ENCODE measurements at regions not wholly inside any gene's neighbourhood (a gene's known extent, or its start where the extent isn't known, plus 50 kb on each side); places are given as distances from the start of the nearest gene placed in this dataset.

DNA sequence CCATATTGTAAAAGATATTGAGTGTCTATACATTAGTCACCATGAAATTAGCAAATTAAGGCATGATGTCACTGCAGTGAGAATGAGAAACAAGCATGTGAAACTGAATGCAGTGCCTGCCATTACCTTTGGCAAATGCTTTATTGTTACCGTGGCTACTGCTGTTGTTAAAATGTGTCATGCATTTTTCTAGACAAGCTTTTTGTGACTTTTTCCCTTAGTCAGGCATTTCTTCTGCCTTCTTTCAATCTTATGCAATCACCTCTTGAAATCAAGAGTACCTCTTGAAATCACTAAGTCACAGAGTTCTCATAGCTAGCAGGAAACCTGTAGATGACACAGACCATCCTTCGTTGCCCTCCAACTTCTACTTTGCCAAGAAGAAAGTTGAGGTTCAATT lies 461.7 kb upstream of the TENM4 start:
- H3K27ac ChIP-seq (ENCODE audit: low read depth, low read length) = no peak overlapping the region
- H3K9me3 ChIP-seq (ENCODE audit: control insufficient read depth in 5 of 5, low read length in 5 of 5) = no peaks in the 10 kb centered on the region
- no peak overlapping the region for H3K4me3 ChIP-seq (ENCODE audit: low read depth in 1 of 5, low read length in 5 of 5)
- no peaks in the 10 kb centered on the region for H3K4me1 ChIP-seq (ENCODE audit: control insufficient read depth in 5 of 5, insufficient read depth in 5 of 5, low read length in 5 of 5)
- no peaks in the 10 kb centered on the region for H3K27me3 ChIP-seq (ENCODE audit: control insufficient read depth in 5 of 5, insufficient read depth in 4 of 5, low read length in 5 of 5)
- H3K9ac ChIP-seq (ENCODE audit: low read length in 5 of 5) = no peak overlapping the region
- H3K36me3 ChIP-seq (ENCODE audit: control insufficient read depth in 5 of 5, insufficient read depth in 5 of 5, low read length in 5 of 5) = no peaks in the 10 kb centered on the region

DNA sequence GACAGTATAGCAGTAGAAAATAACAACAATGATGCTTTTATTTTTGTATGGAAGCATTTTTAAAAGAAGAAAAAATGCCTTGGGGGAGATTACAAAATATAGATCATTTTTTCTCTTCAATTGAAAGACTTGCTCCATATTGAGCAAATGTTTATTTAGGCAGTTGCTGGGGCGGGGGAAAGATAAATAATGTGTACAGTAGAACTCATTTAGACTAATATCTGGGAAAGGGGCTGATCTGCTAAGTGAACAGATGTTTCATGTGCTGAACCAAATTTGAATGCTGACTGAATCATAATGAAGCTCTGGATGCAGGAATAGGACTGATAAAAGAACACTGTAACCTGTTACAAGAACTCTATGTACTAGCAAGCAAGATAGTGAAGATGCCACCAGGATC lies 457.1 kb upstream of the TENM4 start:
- H3K9me3 ChIP-seq (ENCODE audit: control insufficient read depth in 5 of 5, low read length in 5 of 5) = no peaks in the 10 kb centered on the region
- H3K27ac ChIP-seq (ENCODE audit: low read depth, low read length) = no peak overlapping the region
- no peak overlapping the region for H3K9ac ChIP-seq (ENCODE audit: low read length in 5 of 5)
- H3K27me3 ChIP-seq (ENCODE audit: control insufficient read depth in 5 of 5, insufficient read depth in 4 of 5, low read length in 5 of 5) = no peaks in the 10 kb centered on the region
- no peaks in the 10 kb centered on the region for H3K36me3 ChIP-seq (ENCODE audit: control insufficient read depth in 5 of 5, insufficient read depth in 5 of 5, low read length in 5 of 5)
- H3K4me3 ChIP-seq (ENCODE audit: low read depth in 1 of 5, low read length in 5 of 5) = no peak overlapping the region
- no peaks in the 10 kb centered on the region for H3K4me1 ChIP-seq (ENCODE audit: control insufficient read depth in 5 of 5, insufficient read depth in 5 of 5, low read length in 5 of 5)

DNA sequence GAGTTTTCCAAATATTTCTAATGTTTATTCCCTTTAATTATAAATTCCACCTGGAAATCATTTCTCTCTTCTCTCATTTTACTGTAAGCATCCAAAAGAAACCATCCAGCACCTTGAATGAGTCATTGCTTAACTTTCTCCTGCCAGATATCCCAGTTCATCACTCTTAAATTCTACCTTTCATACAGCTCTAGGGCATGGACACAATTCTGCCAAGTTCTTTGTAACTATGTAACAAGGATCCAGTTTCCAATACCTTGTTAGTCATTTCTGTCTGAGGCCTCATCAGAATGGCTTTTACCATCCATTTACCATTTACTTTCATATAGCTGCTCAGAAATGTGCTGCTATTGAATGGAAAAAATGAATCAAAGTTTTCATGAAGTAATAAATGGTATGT lies 455.4 kb upstream of the TENM4 start:
- Histone ChIP-seq H3K9ac (ENCODE audit: low read length in 5 of 5) (no peak overlapping the region), H3K27me3 (ENCODE audit: control insufficient read depth in 5 of 5, insufficient read depth in 4 of 5, low read length in 5 of 5) (no peaks in the 10 kb centered on the region), H3K27ac (ENCODE audit: low read depth, low read length) (no peak overlapping the region), H3K36me3 (ENCODE audit: control insufficient read depth in 5 of 5, insufficient read depth in 5 of 5, low read length in 5 of 5) (no peaks in the 10 kb centered on the region), H3K4me1 (ENCODE audit: control insufficient read depth in 5 of 5, insufficient read depth in 5 of 5, low read length in 5 of 5) (no peaks in the 10 kb centered on the region), H3K9me3 (ENCODE audit: control insufficient read depth in 5 of 5, low read length in 5 of 5) (no peaks in the 10 kb centered on the region), H3K4me3 (ENCODE audit: low read depth in 1 of 5, low read length in 5 of 5) (no peak overlapping the region)

DNA sequence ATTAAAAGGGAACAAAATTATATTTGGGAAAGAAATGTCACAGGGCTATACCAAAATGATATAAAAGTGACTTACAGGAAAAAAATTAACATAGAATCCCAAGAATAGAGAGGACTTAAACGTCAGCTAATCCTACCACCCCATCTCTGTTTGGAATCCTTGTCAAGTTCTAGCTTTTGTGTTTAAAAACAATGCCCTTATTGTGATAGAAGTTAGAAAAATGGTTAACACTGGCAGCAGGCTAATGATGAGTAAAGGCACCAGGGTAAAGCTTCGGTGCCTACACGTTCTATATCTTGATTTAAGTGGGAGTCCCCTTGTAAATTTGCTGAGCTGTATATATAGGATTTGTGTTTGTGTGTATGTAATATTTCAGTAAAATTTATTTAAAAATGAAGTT lies 453.3 kb upstream of the TENM4 start:
- H3K9ac ChIP-seq (ENCODE audit: low read length in 5 of 5) = no peak overlapping the region
- no peaks in the 10 kb centered on the region for H3K36me3 ChIP-seq (ENCODE audit: control insufficient read depth in 5 of 5, insufficient read depth in 5 of 5, low read length in 5 of 5)
- H3K4me3 ChIP-seq (ENCODE audit: low read depth in 1 of 5, low read length in 5 of 5) = no peak overlapping the region
- no peaks in the 10 kb centered on the region for H3K9me3 ChIP-seq (ENCODE audit: control insufficient read depth in 5 of 5, low read length in 5 of 5)
- H3K27me3 ChIP-seq (ENCODE audit: control insufficient read depth in 5 of 5, insufficient read depth in 4 of 5, low read length in 5 of 5) = no peaks in the 10 kb centered on the region
- H3K27ac ChIP-seq (ENCODE audit: low read depth, low read length) = no peak overlapping the region
- H3K4me1 ChIP-seq (ENCODE audit: control insufficient read depth in 5 of 5, insufficient read depth in 5 of 5, low read length in 5 of 5) = no peaks in the 10 kb centered on the region

DNA sequence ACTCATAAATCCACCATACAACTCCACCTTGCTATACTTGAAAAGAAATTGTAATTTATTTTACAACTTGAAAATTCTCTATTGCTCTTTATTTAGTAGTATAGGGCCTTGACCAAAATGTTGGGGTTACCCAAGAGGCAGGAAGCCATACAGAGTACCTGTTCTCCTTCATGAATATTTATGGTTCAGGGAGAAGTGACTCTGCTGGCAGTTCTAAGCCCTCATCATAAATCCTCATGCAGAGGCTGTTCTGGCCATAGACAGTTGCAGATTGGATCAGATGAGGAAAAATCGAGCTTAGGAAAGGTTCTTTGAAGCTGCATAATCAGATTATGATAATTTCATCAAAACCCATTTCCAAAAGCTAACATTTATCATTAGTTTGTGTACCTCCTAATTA lies 449.4 kb upstream of the TENM4 start:
- H3K4me1 ChIP-seq (ENCODE audit: control insufficient read depth in 5 of 5, insufficient read depth in 5 of 5, low read length in 5 of 5) = no peaks in the 10 kb centered on the region
- no peak overlapping the region for H3K9ac ChIP-seq (ENCODE audit: low read length in 5 of 5)
- no peaks in the 10 kb centered on the region for H3K36me3 ChIP-seq (ENCODE audit: control insufficient read depth in 5 of 5, insufficient read depth in 5 of 5, low read length in 5 of 5)
- H3K4me3 ChIP-seq (ENCODE audit: low read depth in 1 of 5, low read length in 5 of 5) = no peak overlapping the region
- no peak overlapping the region for H3K27ac ChIP-seq (ENCODE audit: low read depth, low read length)
- no peaks in the 10 kb centered on the region for H3K27me3 ChIP-seq (ENCODE audit: control insufficient read depth in 5 of 5, insufficient read depth in 4 of 5, low read length in 5 of 5)
- H3K9me3 ChIP-seq (ENCODE audit: control insufficient read depth in 5 of 5, low read length in 5 of 5) = no peaks in the 10 kb centered on the region

DNA sequence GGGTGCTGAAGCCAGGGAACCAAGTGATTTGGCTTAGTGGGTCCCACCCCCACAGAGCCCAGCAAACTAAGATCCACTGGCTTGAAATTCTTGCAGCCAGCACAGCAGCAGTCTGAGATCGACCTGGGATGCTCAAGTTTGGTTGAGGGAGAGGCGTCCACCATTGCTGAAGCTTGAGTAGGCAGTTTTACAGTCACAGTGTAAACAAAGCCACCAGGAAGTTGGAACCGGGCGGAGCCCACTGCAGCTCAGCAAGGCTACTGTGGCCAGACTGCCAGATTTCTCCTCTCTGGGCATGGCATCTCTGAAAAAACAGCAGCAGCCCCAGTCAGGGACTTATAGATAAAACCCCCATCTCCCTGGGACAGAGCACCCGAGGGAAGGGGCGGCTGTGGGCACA lies 424.1 kb upstream of the TENM4 start:
- Histone ChIP-seq H3K4me1 (ENCODE audit: control insufficient read depth in 5 of 5, insufficient read depth in 5 of 5, low read length in 5 of 5) (no peaks in the 10 kb centered on the region), H3K4me3 (ENCODE audit: low read depth in 1 of 5, low read length in 5 of 5) (no peak overlapping the region), H3K9ac (ENCODE audit: low read length in 5 of 5) (no peak overlapping the region), H3K36me3 (ENCODE audit: control insufficient read depth in 5 of 5, insufficient read depth in 5 of 5, low read length in 5 of 5) (no peaks in the 10 kb centered on the region), H3K27me3 (ENCODE audit: control insufficient read depth in 5 of 5, insufficient read depth in 4 of 5, low read length in 5 of 5) (no peaks in the 10 kb centered on the region), H3K9me3 (ENCODE audit: control insufficient read depth in 5 of 5, low read length in 5 of 5) (peaks cover 0 to 4% (median 0%) of the 10 kb centered on the region in 5 donors), H3K27ac (ENCODE audit: low read depth, low read length) (no peak overlapping the region)

DNA sequence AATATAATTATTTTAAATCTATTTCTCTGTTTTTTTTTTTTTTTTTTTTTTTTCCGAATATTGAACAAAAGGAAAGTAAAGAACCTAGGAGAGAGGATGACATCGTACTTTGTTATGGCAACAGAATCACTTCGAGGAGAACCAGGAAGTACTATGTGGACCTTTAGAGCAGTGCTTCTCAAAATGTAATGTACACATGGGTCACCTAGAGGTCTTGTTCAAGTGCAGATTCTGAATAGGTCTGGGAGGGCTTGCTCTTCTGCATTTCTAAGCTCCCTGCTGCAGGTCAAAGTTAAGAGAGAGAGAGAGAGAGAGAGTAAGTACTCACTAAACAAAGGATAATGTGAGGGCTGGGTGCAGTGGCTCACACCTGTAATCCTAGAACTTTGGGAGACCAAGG lies 419.5 kb upstream of the TENM4 start:
- Histone ChIP-seq H3K9ac (ENCODE audit: low read length in 5 of 5) (no peak overlapping the region), H3K36me3 (ENCODE audit: control insufficient read depth in 5 of 5, insufficient read depth in 5 of 5, low read length in 5 of 5) (no peaks in the 10 kb centered on the region)

DNA sequence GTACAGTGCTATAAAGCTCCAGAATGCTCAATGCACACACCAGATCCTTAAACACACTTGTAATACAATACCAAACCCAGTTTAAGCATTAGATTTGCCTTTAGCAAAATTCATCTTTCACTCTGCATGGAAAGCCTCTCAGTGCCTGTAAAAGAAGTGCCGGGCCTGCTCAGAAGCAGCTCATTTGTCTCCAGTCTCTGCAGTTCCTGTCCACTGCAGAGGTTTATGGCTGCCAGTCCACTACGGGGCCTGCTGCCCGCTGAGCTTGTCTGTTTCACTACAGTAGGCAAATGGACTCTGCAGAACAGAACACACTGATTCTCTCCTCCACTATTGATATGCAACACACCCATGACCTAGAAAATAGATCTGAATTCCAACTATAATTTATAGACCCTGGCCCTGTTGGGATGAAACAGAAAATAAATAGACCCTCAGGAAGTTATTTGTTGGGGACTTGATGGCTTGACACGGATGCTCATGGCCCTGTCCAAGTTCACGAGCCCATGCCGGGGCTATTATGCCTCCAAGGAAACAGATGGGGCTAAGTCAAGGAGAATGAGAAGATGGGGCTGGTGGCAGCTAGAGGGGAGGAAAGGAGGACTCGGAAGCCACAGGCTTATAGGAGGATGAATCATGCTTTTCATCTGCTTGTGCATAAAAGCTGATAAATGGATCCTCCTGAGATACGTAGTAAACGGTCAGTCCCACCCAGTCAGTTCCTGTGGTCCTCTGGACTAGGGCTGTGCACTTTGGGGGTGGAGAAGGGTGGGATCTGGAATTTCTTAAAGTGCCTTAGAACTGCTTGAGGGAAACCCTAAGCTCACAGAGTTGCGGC lies 416.8 kb upstream of the TENM4 start:
- no peaks in the 10 kb centered on the region for H3K9me3 ChIP-seq (ENCODE audit: control insufficient read depth in 5 of 5, low read length in 5 of 5)
- H3K27ac ChIP-seq (ENCODE audit: low read depth, low read length) = no peak overlapping the region
- no peaks in the 10 kb centered on the region for H3K4me1 ChIP-seq (ENCODE audit: control insufficient read depth in 5 of 5, insufficient read depth in 5 of 5, low read length in 5 of 5)
- H3K27me3 ChIP-seq (ENCODE audit: control insufficient read depth in 5 of 5, insufficient read depth in 4 of 5, low read length in 5 of 5) = no peaks in the 10 kb centered on the region
- H3K36me3 ChIP-seq (ENCODE audit: control insufficient read depth in 5 of 5, insufficient read depth in 5 of 5, low read length in 5 of 5) = no peaks in the 10 kb centered on the region
- no peak overlapping the region for H3K4me3 ChIP-seq (ENCODE audit: low read depth in 1 of 5, low read length in 5 of 5)
- no peak overlapping the region for H3K9ac ChIP-seq (ENCODE audit: low read length in 5 of 5)

More for the DNA sequence above, 419.5 kb upstream of the TENM4 start:
- no peaks in the 10 kb centered on the region for H3K27me3 ChIP-seq (ENCODE audit: control insufficient read depth in 5 of 5, insufficient read depth in 4 of 5, low read length in 5 of 5)
- no peak overlapping the region for H3K27ac ChIP-seq (ENCODE audit: low read depth, low read length)
- H3K9me3 ChIP-seq (ENCODE audit: control insufficient read depth in 5 of 5, low read length in 5 of 5) = no peaks in the 10 kb centered on the region
- no peaks in the 10 kb centered on the region for H3K4me1 ChIP-seq (ENCODE audit: control insufficient read depth in 5 of 5, insufficient read depth in 5 of 5, low read length in 5 of 5)
- H3K4me3 ChIP-seq (ENCODE audit: low read depth in 1 of 5, low read length in 5 of 5) = no peak overlapping the region

DNA sequence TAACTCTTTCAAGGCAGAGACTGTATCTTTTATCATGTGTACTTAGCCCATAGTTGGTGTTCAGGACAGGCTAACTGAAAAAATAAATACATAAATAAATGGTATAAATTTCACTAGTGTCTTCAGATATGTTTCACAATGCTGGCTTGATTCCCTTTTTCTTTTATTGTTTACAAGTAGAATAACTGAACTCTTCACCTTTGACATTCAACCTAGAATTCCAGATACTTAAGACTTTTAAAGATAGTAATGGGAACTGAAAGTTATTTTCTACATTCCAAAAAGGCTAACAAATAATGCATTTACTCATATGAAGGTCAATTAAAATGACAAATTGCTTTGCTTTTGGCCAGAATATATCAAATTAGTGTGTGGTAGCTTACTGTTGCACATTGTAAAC lies 411.3 kb upstream of the TENM4 start:
- no peak overlapping the region for H3K9ac ChIP-seq (ENCODE audit: low read length in 5 of 5)
- H3K27ac ChIP-seq (ENCODE audit: low read depth, low read length) = no peak overlapping the region
- H3K9me3 ChIP-seq (ENCODE audit: control insufficient read depth in 5 of 5, low read length in 5 of 5) = no peaks in the 10 kb centered on the region
- no peak overlapping the region for H3K4me3 ChIP-seq (ENCODE audit: low read depth in 1 of 5, low read length in 5 of 5)
- no peaks in the 10 kb centered on the region for H3K36me3 ChIP-seq (ENCODE audit: control insufficient read depth in 5 of 5, insufficient read depth in 5 of 5, low read length in 5 of 5)
- H3K4me1 ChIP-seq (ENCODE audit: control insufficient read depth in 5 of 5, insufficient read depth in 5 of 5, low read length in 5 of 5) = no peaks in the 10 kb centered on the region
- no peaks in the 10 kb centered on the region for H3K27me3 ChIP-seq (ENCODE audit: control insufficient read depth in 5 of 5, insufficient read depth in 4 of 5, low read length in 5 of 5)

DNA sequence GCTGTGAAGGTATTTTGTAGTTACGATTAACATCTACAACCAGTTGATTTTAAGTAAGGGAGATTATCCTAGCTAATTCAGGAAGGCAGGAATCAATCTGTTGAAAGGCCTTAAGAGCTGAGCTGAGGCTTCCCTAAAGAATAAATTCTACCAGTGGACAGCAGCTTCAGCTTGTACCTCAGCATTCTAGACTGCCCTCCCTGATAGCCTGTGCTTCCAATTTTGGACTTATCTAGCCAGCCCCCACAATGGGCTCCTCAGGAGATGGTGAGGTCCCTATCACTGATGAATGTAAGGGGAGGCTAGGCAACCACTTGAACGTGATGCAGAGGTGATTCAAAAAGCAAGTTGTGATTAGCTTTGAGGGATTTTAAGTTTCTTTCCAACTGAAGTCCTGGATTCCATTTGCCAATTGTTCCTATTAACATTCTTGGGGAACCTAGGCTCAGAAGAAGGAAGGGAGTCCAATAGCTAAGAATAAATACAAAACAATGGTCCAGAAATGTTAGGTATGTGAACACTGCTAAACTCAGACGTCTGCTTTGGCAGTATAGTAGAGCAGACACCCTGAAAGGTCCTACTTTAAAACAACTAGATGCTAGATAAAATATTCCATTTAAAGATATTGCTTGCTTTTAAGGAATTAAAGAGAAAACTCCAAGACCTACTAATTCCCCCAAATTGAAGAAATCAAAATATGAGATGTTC lies 404.3 kb upstream of the TENM4 start:
- Histone ChIP-seq H3K9ac (ENCODE audit: low read length in 5 of 5) (no peak overlapping the region), H3K27ac (ENCODE audit: low read depth, low read length) (no peak overlapping the region), H3K27me3 (ENCODE audit: control insufficient read depth in 5 of 5, insufficient read depth in 4 of 5, low read length in 5 of 5) (no peaks in the 10 kb centered on the region), H3K36me3 (ENCODE audit: control insufficient read depth in 5 of 5, insufficient read depth in 5 of 5, low read length in 5 of 5) (no peaks in the 10 kb centered on the region), H3K4me1 (ENCODE audit: control insufficient read depth in 5 of 5, insufficient read depth in 5 of 5, low read length in 5 of 5) (no peaks in the 10 kb centered on the region), H3K9me3 (ENCODE audit: control insufficient read depth in 5 of 5, low read length in 5 of 5) (peaks cover 0 to 3% (median 0%) of the 10 kb centered on the region in 5 donors), H3K4me3 (ENCODE audit: low read depth in 1 of 5, low read length in 5 of 5) (no peak overlapping the region)

Measured in subcutaneous abdominal adipose tissue (tissue), 5 donors.